Sigmoid colon (tissue), 4 donors: ENCODE measurements at regions not wholly inside any gene's neighbourhood (a gene's known extent, or its start where the extent isn't known, plus 50 kb on each side); places are given as distances from the start of the nearest gene placed in this dataset.

Experiments used
- EP300 ChIP-seq, 4 donors: sonication (generic); formaldehyde crosslinking; IDR thresholded peaks; one replicate each; pipeline ENCODE4 v1.6.1; 2017; ENCODE audit warnings: antibody characterized with exemption in 4 of 4
- POLR2A ChIP-seq, 2 donors: fragments of 450-650 bp; IDR thresholded peaks; one replicate each; pipeline ENCODE4 v1.6.1; 2016; ENCODE audit warnings: antibody characterized with exemption in 2 of 2, mild to moderate bottlenecking in 2 of 2, moderate library complexity in 2 of 2
- POLR2AphosphoS5 ChIP-seq, 4 donors: sonication (generic); formaldehyde crosslinking; IDR thresholded peaks; one replicate each; pipeline ENCODE4 v1.6.1; 2017; ENCODE audit warnings: antibody characterized with exemption in 4 of 4
- TF ChIP-seq, protein P1 (sequence below), 4 experiments: fragments of 450-650 bp in 3 of 4; fragments of 200-600 bp in 1 of 4; IDR thresholded peaks; one replicate each; pipeline ENCODE4 v1.5.1; 2016 to 2019; ENCODE audit warnings: antibody characterized with exemption in 4 of 4, mild to moderate bottlenecking in 3 of 4, moderate library complexity in 2 of 4

DNA sequence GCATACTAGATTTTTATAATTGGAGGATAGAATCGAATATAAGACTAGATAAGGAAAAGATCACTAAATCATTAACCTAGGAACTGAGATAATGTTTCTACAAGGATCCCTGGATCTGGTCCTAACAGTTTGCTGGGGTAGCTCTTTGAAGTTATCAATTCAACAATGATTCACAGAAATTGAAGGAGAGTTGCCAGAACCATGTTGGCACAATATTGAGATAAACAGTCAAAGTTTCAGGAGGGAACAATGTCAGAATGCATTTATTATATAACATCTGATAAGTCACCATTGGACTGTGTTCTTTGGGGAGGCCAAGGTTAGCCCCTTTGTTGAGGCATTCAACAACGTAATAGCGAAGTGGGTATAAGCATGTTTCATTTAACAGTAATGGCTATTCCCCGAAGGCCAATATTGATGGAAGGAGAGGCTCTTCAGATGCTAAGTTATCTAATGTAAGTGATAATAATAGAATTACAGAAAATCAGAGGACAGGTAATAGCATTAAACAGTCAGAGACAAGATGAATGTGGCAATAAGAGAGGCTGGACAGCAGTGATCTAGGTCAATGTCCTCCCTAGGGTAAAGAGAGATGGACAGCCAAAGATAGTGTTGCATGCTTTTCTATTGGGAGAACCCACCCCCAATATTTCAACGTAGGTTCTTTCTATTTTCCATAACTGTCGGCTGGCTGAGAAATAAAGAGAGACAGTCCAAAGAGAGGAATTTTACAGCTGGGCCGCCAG is 604.8 kb upstream of the GYPC start:
- TF ChIP-seq, protein P1, sequence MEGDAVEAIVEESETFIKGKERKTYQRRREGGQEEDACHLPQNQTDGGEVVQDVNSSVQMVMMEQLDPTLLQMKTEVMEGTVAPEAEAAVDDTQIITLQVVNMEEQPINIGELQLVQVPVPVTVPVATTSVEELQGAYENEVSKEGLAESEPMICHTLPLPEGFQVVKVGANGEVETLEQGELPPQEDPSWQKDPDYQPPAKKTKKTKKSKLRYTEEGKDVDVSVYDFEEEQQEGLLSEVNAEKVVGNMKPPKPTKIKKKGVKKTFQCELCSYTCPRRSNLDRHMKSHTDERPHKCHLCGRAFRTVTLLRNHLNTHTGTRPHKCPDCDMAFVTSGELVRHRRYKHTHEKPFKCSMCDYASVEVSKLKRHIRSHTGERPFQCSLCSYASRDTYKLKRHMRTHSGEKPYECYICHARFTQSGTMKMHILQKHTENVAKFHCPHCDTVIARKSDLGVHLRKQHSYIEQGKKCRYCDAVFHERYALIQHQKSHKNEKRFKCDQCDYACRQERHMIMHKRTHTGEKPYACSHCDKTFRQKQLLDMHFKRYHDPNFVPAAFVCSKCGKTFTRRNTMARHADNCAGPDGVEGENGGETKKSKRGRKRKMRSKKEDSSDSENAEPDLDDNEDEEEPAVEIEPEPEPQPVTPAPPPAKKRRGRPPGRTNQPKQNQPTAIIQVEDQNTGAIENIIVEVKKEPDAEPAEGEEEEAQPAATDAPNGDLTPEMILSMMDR (IDR thresholded peaks at IDR 0.05) = no peak
- TF ChIP-seq EP300 (IDR thresholded peaks at IDR 0.05) (no peak), POLR2AphosphoS5 (IDR thresholded peaks at IDR 0.05) (no peak), POLR2A (IDR thresholded peaks at IDR 0.05) (no peak)
